Upper lobe of left lung (tissue), 4 donors: ENCODE measurements at regions not wholly inside any gene's neighbourhood (a gene's known extent, or its start where the extent isn't known, plus 50 kb on each side); places are given as distances from the start of the nearest gene placed in this dataset.

ENCODE experiments used
- EP300 ChIP-seq, 4 donors: sonication (generic); formaldehyde crosslinking; IDR thresholded peaks; one replicate each; pipeline ENCODE4 v1.5.1; 2017; ENCODE audit warnings: antibody characterized with exemption in 4 of 4, control low read depth in 2 of 4
- POLR2A ChIP-seq, 4 donors: fragments of 450-650 bp; IDR thresholded peaks; one replicate each; pipeline ENCODE4 v1.5.1; 2016 to 2017; ENCODE audit warnings: antibody characterized with exemption in 4 of 4, mild to moderate bottlenecking in 2 of 4

DNA sequence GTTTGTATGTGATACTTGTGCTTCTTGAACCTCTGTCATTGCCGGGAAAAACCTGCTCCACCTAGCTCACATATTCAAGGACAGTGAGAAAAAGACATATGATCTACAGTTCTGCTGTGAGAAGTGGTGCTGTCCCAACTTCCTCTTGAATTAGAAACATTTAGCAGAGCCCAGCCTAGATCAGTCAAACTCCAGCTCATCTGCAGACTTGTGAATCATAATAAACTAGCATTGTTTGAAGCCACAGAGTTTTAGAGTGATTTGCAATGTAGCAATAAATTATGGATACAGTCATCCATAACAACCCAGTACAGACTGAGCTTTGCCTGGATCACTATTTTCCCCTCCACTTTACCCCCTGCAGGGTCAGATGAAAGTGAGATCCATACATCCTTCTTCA lies 497.8 kb downstream of the PLA2G4A start:
- TF ChIP-seq EP300 (IDR thresholded peaks at IDR 0.05) (no peak), POLR2A (IDR thresholded peaks at IDR 0.05) (no peak)
